ENCODE measurements at regions not wholly inside any gene's neighbourhood (a gene's known extent, or its start where the extent isn't known, plus 50 kb on each side); places are given as distances from the start of the nearest gene placed in this dataset.
"Not testable (repeated sequence)": the region's sequence is repeated elsewhere in the genome, so short reads cannot be mapped to it uniquely, and the experiment has no call there.

DNA sequence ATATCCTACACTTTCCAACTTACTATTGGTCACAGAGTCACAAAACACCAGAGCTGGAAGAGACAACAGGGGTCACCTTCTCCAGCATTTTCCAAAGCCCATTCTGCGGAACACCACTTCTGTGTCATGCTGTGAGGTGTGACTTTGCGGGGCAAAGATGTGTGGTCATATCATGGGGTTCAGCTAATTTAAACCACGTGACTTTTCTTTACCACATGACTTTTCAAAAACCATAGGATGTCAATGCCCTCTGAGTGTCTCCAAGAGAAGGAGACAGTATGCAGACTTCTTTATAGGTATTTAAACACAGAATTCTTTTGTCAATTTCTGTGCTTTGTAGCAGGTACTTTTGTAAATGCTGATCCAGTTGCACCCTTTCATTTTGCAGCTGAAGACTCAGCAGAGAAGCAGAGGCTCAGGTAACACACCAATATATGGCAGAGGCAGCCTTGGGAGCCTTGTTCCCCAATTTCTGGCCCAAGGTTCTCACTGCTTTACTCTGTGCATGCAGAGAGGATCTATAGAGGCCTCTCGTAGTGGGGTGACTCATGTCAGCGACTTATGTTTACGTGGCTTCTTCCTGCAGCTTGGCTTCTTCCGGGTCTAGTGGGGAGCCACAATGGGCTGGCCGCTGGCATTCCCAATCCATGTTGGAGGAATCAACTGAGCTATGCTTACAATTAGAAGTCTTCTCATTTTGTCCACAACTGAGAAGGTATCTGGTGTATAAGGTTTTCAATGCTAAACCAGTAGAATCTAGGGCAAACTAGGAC is 104.0 kb upstream of the RHOBTB1 start:
- TF ChIP-seq CTCF (IDR thresholded peaks at IDR 0.05; ENCODE audit: low read depth, low read length), result no peak
- H3K4me3 ChIP-seq (ENCODE audit: low read depth, low read length), result no peak overlapping the region

DNA sequence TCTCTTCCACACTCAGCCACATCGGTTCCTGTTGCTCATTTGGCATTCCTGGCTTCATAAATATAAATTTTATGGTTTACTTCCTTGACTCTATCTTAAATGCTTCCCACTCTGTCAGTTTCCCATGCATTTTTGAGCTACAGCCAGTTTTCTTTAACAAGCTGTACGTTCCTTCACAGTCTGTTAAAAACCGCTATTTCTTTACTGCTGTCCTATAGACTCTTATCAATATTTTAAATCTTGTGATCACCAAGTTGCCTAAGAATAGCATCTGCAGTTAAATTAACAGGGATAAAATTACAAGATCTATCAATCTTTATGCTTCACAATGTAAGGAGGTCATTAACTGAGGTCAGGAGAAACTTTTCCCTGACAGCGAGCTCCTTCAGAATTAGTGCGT is 103.1 kb upstream of the RHOBTB1 start:
- no peak for TF ChIP-seq CTCF (IDR thresholded peaks at IDR 0.05; ENCODE audit: low read depth, low read length)
- H3K4me3 ChIP-seq (ENCODE audit: low read depth, low read length), result no peak overlapping the region

DNA sequence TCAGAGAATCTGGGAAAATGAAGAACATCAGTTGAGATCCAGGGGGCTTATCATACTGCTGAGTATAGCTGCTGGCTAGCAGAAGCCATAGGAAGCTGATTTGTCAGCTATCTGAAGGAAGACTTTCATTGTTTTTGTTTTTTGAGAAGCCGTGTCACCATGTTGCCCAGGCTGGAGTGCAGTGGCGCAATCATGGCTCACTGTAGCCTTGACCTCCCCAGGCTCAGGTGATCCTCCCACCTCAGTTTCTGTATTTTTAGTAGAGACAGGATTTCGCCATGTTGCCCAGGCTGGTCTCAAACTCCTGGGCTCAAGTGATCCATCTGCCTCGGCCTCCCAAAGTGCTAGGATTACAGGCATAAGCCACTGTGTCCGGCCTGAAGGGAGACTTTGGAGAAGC is 101.5 kb upstream of the RHOBTB1 start:
- not testable (repeated sequence) for H3K4me3 ChIP-seq (ENCODE audit: low read depth, low read length)

DNA sequence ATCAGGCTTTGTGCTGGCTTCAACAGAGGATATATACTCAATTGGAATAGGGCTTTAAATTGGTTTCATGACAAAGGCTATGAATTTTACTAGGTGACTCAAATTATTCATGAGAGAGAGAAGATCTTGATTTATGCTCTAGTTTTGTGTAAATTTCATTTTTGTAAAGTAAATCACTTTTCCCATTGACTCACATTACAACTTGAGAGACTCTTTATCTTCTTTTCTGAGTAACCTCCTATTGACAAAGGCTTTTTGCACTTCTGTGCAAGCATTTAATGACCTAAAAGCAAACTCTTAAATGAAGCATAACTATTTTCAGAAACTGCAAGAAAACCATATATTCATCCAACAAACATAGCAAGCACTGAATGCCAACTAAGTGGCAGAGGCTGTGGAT is 98.5 kb upstream of the RHOBTB1 start:
- no peak for TF ChIP-seq CTCF (IDR thresholded peaks at IDR 0.05; ENCODE audit: low read depth, low read length)
- no peak overlapping the region for H3K4me3 ChIP-seq (ENCODE audit: low read depth, low read length)

DNA sequence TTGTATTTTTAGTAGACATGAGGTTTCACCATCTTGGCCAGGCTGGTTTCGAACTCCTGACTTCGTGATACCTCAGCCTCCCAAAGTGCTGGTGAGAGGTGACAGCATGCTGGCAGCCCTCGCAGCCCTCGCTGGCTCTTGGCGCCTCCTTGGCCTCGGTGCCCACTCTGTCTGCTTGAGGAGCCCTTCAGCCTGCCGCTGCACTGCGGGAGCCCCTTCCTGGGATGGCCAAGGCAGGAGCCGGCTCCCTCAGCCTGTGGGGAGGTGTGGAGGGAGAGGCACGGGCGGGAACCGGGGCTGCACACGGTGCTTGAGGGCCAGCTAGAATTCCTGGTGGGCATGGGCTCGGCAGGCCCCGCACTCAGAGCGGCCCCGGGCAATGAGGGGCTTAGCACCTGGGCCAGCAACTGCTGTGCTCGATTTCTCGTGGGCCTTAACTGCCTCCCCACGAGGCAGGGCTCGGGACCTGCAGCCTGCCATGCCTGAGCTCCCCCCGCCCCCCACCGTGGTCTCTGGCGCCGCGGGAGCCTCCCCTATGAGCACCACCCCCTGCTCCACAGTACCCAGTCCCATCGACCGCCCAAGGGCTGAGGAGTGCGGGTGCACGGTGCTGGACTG is 96.5 kb upstream of the RHOBTB1 start:
- H3K4me3 ChIP-seq (ENCODE audit: low read depth, low read length), result no peak overlapping the region
- no peak for TF ChIP-seq CTCF (IDR thresholded peaks at IDR 0.05; ENCODE audit: low read depth, low read length)

GRCh38 chr10:61039868-61040267 is 95.9 kb upstream of the RHOBTB1 start:
- H3K4me3 ChIP-seq (ENCODE audit: low read depth, low read length), result no peak overlapping the region
- TF ChIP-seq CTCF (IDR thresholded peaks at IDR 0.05; ENCODE audit: low read depth, low read length), result no peak

- H3K4me3 ChIP-seq (ENCODE audit: low read depth, low read length), result not testable (repeated sequence)
Measured at GRCh38 chr10:61037261-61037830, 93.4 kb upstream of the RHOBTB1 start.

GRCh38 chr10:61036148-61036547 is 92.2 kb upstream of the RHOBTB1 start:
- H3K4me3 ChIP-seq (ENCODE audit: low read depth, low read length), result not testable (repeated sequence)

GRCh38 chr10:61031341-61031740 is 87.4 kb upstream of the RHOBTB1 start:
- no peak for TF ChIP-seq CTCF (IDR thresholded peaks at IDR 0.05; ENCODE audit: low read depth, low read length)
- no peak overlapping the region for H3K4me3 ChIP-seq (ENCODE audit: low read depth, low read length)

Data from WI38 (cell line).